ENCODE measurements at regions not wholly inside any gene's neighbourhood (a gene's known extent, or its start where the extent isn't known, plus 50 kb on each side); places are given as distances from the start of the nearest gene placed in this dataset.
"Not testable (repeated sequence)": the region's sequence is repeated elsewhere in the genome, so short reads cannot be mapped to it uniquely, and the experiment has no call there.

GRCh38 chr11:16605894-16606783 lies 132.3 kb upstream of the C11orf58 start:
- peak; percentile 72 for DNase-seq (ENCODE audit: low read depth)

- no peak for DNase-seq (ENCODE audit: low read depth)
Measured at GRCh38 chr11:16605389-16605893, 133.0 kb upstream of the C11orf58 start.

GRCh38 chr11:16604794-16605388 lies 133.6 kb upstream of the C11orf58 start:
- no peak for DNase-seq (ENCODE audit: low read depth)

DNA sequence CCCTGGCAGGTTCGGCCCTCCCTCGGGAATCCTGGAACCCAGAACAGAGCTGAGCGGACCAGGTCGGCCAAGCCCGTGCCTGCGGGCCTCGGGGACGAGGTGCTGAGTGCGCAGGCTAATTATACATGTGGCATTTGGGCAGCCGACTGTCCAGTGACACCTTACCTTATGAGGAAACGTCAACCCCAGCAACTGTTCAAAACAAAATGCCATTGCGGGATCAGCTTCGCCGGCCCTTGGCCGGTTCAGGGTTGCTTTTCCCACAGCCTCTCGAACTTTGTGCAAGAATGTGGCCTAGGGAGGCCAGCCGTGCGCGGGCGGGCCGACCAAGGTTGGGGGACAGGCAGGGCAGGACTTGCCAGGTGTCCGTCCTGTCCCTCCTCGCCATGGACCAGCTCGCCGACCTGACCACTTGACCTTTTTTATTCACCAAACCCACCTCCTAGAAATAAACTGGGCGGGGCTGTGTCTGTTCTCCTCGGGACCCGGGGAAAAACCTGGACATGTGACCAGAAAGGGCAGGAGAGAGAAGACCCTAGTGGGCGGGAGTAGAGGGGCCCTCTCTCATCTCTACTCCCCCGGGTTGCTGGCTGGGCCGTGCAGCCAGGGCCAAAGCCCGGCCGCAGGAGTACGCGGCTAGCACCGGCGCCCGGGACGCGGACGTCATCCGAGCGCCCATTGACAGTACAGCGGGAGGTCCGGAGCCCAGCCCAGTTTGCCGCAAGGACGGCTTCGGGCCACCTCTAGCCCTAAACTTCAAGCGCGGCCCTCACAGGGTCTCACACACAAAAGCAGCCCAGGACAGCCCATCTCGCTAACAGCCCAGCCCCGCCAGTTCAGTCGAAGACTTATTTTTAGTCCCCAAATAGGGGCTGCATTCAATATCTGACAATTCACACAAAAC lies 134.3 kb upstream of the C11orf58 start:
- DNase-seq (ENCODE audit: low read depth), result no peak

GRCh38 chr11:16603245-16603644 lies 135.2 kb upstream of the C11orf58 start:
- DNase-seq (ENCODE audit: low read depth), result no peak

DNA sequence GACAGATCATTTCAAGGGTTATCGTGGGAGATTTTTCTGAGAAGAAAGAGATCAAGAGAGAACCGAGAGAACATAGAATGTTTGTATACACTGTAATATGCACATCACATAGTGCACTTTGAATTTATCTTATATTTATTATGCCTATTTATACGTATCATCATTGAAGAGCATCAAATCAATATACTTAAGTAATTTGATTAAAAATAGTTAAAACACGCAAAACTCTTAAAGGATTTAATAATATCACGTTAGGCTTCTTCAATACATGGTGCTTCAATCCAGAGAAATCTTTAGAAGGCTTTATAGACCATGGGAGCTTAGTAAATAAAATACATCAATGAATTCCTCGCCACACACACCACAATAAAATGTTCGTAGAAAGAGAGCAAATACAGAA lies 139.5 kb upstream of the C11orf58 start:
- no peak for DNase-seq (ENCODE audit: low read depth)

- DNase-seq (ENCODE audit: low read depth), result no peak
Measured at GRCh38 chr11:16598032-16598431, 140.4 kb upstream of the C11orf58 start.

- no peak for DNase-seq (ENCODE audit: low read depth)
Measured at GRCh38 chr11:16596231-16596630, 142.2 kb upstream of the C11orf58 start.

DNA sequence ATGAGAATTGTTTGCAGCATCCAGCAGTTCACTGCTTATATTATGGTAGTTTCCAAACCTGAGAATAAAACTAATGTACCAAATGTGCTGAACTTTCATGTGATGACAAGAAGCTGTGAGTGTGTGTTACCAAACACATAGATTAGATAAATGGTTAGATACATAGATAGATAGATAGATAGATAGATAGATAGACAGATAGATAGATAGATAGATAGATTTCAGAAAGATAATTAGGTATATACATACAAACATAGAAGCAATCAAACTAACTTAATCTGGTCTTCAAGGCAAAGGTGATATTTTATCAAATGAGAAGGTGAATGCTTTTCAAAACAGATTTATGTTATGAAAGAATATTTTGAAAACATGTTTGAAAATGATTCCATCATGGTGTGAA lies 147.3 kb upstream of the C11orf58 start:
- DNase-seq (ENCODE audit: low read depth), result no peak

DNA sequence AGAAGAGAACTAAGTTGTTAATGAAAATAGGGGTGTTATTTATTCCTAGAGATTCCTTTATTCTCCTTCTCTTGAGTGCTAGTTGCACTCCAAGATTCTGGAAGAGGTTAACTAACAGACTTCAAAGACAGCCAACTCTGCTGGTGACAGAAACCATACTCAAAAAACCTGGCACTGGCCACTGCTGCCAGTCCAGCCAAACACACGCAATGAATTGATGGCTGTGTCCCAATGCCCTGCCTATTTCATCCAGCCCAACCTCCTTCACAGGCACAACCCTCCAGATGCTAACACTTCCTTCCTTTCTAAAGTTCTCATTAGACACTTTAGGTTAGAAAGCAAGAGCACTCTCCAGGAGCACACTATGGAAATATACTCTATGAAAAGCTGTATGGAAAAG lies 150.8 kb upstream of the C11orf58 start:
- DNase-seq (ENCODE audit: low read depth), result no peak

DNA sequence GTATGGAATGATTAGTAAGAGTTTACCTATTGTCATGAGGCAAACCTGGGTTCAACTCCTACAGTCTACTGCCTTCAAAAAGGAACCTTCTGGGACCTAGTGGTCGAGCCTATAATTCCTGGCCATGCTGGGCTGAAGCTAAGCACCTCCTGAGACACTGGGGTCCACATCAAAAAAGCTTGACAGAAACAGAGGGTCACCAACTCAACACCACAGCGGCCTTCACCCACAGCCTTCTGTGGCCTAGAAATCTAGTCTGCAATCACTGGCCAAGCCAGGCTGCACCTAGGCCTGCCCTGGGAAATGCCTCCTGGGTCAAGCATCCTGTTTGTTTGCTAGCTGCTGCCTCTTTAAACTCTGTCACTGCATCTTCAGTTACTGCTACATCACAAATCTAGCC lies 153.9 kb upstream of the C11orf58 start:
- DNase-seq (ENCODE audit: low read depth), result no peak

DNA sequence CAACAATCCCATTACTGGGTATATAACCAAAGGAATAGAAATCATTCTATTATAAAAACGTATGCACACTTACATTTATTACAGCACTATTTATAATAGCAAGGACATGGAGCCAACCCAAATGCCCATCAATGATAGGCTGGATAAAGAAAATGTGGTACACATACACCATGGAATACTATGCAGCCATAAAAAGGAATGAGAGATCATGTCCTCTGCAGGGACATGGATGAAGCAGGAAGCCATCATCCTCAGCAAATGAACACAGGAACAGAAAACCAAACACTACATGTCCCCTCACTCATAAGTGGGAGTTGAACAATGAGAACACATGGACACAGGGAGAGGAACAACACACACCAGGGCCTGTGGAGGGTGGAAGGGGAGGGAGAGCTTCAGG lies 157.4 kb upstream of the C11orf58 start:
- DNase-seq (ENCODE audit: low read depth), result not testable (repeated sequence)

DNA sequence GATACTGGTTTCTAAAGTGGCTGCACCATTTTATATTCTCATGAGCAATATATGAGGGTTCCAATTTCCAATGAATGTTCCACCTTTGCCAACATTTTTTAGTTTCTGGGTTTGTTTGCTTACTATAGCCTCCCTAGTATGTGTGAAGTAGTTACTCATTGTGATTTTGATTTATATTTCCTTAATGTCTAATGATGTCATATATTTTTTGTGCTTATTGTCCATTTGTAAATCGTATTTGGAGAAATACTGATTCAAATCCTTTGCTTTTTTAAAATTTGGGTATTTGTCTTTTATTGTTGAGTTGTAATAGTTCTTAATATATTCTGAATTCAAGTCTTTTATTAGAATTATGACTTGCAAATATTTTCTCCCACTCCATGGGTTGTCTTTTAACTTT lies 161.0 kb upstream of the C11orf58 start:
- no peak for DNase-seq (ENCODE audit: low read depth)

DNA sequence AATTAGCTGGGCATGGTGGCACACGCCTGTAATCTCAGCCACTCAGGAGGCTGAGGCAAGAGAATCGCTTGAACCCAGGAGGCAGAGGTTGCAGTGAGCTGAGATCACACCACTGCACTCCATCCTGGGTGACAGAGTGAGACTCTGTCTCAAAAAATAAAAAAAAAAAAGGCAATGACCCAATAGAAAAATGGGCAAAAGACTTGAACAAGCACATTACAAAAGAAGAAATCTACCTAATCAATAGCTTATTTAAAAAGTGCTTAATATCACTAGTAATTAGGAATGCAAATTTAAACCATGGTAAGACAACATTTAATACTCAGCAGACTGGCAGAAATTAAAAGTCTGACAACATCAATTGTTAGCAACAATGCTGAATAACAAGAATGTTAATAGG lies 163.6 kb upstream of the C11orf58 start:
- DNase-seq (ENCODE audit: low read depth), result not testable (repeated sequence)

DNA sequence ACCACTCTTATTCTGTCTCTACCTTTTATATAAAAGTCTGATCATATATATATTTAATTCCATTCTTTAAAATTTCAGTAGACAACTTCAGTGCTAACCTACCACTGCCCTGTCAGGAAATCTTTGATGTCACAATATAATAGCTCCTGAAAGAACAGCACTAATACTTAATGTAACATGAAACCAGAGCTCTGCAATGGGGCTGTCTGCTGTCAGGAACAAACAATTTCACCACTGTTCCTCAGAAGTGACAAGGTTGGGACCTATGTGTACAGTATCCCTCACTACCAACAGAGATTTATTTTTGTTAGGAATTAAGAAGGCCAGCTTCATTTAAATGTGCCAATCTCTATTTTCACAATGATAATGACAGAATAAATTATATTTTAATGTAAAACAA lies 165.5 kb upstream of the C11orf58 start:
- no peak for DNase-seq (ENCODE audit: low read depth)

DNA sequence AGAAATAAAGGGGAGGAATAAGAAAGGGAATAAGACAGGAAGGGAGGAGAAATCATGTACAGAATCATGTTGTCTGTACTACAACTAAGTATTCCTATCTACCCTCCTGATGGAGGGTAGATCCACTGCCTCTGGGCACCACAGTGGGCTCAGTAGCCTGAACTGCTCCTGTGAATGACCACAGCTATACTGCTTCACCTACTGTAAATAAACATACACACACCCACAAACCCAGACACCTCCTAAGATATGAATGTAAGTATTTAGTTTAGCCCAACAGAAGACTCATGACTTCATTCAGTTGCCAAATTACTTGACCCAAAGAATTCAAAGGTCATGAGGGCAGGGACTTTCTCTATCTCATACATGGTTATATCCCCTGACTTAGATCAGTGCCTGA lies 177.3 kb upstream of the C11orf58 start:
- no peak for DNase-seq (ENCODE audit: low read depth)

- no peak for DNase-seq (ENCODE audit: low read depth)
Measured at GRCh38 chr11:16558494-16558893, 180.0 kb upstream of the C11orf58 start.

DNA sequence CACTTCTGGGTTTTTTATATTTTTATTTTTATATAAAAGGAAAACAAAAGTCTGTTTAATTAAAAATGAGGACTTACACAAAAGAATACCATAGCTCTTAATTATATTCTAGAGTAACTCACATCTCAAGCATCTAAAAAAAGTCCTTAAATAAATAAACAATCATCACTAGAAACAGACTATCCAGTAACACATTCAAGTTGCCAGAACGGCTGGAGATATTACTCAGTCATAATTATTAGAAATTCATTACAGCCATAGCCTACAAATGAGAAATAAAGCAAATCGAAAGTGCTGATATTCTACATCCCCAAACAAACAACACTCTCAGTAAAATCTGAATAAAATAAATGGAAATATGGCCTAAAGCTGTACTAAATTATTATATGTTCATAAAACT lies 182.5 kb upstream of the C11orf58 start:
- DNase-seq (ENCODE audit: low read depth), result no peak

DNA sequence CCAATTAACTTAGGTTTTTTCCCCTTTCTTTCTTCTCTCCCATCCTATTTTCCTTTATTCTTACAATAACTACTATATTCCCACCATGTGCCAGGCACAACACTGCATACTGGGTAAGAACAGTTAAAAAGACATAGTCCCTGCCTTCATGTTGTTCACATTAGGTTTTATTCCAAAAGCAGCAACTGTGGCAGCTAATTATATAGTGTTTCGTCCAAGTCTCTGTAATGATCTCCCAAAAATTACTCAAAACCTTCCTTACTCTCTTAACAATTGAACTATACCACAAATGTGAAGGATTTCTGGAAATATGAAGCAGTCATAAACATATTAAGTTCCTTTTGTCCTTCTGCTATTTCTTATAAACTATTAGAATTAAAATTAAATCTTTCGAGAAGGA lies 184.1 kb upstream of the C11orf58 start:
- DNase-seq (ENCODE audit: low read depth), result no peak

GRCh38 chr11:16547879-16548278 lies 190.6 kb upstream of the C11orf58 start:
- no peak for DNase-seq (ENCODE audit: low read depth)

GRCh38 chr11:16543642-16544041 lies 187.3 kb upstream of the SOX6 start:
- DNase-seq (ENCODE audit: low read depth), result no peak

DNA sequence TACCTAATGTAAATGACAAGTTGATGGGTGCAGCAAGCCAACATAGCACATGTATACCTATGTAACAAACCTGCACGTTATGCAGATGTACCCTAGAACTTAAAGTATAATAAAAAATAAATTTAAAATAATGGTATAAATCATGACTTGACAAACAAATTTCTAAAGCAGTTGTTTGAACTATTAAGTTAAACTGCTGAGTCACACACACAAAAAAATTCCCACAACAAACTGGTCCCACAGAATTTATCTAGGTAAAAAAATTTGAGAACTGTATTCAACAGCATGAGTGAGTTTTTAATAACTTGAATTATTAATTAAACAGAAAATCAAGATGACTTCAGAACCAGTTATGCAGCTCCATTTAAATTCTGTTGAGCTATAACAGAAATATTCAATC lies 186.0 kb upstream of the SOX6 start:
- no peak for DNase-seq (ENCODE audit: low read depth)
